HEK293 (cell line): ENCODE measurements at regions not wholly inside any gene's neighbourhood (a gene's known extent, or its start where the extent isn't known, plus 50 kb on each side); places are given as distances from the start of the nearest gene placed in this dataset.

ENCODE experiments used
- ZNF571 ChIP-seq: fragments of 450-650 bp; formaldehyde crosslinking; IDR thresholded peaks from 2 replicates; pipeline ENCODE4 v1.5.0; 2017; ENCODE audit warnings: missing biosample characterization, missing genetic modification characterization
- ZNF596 ChIP-seq: fragments of 450-650 bp; IDR thresholded peaks from 2 replicates; pipeline ENCODE4 v1.5.0; 2018; ENCODE audit warnings: missing biosample characterization, mild to moderate bottlenecking, missing genetic modification characterization, moderate library complexity
- ZNF658 ChIP-seq: fragments of 450-650 bp; formaldehyde crosslinking; IDR thresholded peaks from 2 replicates; pipeline ENCODE4; 2016; ENCODE audit warnings: missing biosample characterization, missing genetic modification characterization
- TF ChIP-seq, protein P1 (sequence below): fragments of 450-650 bp; formaldehyde crosslinking; IDR thresholded peaks from 2 replicates; pipeline ENCODE4 v1.5.1; 2016; ENCODE audit warnings: missing biosample characterization, missing genetic modification characterization
- TF ChIP-seq, protein P2 (sequence below): fragments of 450-650 bp; formaldehyde crosslinking; IDR thresholded peaks from 2 replicates; pipeline ENCODE4 v1.5.1; 2016; ENCODE audit warnings: missing biosample characterization, missing genetic modification characterization
- TF ChIP-seq, protein P3 (sequence below): fragments of 450-650 bp; formaldehyde crosslinking; IDR thresholded peaks from 2 replicates; pipeline ENCODE4 v1.5.1; 2016; ENCODE audit warnings: missing biosample characterization, missing genetic modification characterization

DNA sequence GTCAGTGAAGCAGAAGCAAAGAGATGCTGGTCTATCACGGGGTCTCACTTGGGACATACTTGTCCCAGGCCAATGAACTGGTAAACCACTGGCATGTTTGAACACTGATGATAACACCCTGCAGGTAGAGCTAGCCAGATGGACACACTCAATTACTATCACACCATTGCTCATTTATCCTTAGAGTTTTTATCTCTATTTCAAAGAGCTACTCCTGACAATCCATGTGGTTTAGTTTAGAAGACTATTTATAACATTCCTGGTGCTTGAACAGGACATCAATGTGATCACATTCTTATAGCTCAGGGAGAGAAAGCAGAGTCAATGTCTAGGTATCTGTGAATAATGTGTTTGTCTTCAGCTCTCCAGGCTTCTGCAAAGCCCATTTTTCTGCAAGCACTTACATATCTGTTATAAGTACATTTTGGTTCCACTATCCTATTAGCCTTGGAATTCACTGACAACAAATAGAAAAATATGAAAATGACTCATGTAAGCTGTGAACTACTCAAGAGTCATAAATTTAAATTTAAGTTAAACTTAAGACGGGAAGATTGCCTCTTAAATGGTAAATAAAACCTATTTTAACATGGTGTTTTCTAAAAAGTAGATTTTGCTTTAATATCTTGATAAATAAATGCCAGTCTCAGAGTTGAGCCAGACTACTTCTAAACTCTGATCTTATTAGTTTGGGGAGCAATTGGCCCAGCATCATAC lies 106.7 kb upstream of the MBL2 start:
- TF ChIP-seq, protein P1, sequence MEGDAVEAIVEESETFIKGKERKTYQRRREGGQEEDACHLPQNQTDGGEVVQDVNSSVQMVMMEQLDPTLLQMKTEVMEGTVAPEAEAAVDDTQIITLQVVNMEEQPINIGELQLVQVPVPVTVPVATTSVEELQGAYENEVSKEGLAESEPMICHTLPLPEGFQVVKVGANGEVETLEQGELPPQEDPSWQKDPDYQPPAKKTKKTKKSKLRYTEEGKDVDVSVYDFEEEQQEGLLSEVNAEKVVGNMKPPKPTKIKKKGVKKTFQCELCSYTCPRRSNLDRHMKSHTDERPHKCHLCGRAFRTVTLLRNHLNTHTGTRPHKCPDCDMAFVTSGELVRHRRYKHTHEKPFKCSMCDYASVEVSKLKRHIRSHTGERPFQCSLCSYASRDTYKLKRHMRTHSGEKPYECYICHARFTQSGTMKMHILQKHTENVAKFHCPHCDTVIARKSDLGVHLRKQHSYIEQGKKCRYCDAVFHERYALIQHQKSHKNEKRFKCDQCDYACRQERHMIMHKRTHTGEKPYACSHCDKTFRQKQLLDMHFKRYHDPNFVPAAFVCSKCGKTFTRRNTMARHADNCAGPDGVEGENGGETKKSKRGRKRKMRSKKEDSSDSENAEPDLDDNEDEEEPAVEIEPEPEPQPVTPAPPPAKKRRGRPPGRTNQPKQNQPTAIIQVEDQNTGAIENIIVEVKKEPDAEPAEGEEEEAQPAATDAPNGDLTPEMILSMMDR (tag by site-specific recombination), result no peak
- TF ChIP-seq ZNF596 (tag by site-specific recombination) (no peak), ZNF571 (tag by site-specific recombination) (no peak), ZNF658 (tag by site-specific recombination) (no peak)
- TF ChIP-seq, protein P2, sequence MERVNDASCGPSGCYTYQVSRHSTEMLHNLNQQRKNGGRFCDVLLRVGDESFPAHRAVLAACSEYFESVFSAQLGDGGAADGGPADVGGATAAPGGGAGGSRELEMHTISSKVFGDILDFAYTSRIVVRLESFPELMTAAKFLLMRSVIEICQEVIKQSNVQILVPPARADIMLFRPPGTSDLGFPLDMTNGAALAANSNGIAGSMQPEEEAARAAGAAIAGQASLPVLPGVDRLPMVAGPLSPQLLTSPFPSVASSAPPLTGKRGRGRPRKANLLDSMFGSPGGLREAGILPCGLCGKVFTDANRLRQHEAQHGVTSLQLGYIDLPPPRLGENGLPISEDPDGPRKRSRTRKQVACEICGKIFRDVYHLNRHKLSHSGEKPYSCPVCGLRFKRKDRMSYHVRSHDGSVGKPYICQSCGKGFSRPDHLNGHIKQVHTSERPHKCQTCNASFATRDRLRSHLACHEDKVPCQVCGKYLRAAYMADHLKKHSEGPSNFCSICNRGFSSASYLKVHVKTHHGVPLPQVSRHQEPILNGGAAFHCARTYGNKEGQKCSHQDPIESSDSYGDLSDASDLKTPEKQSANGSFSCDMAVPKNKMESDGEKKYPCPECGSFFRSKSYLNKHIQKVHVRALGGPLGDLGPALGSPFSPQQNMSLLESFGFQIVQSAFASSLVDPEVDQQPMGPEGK, result no peak
- TF ChIP-seq, protein P3, sequence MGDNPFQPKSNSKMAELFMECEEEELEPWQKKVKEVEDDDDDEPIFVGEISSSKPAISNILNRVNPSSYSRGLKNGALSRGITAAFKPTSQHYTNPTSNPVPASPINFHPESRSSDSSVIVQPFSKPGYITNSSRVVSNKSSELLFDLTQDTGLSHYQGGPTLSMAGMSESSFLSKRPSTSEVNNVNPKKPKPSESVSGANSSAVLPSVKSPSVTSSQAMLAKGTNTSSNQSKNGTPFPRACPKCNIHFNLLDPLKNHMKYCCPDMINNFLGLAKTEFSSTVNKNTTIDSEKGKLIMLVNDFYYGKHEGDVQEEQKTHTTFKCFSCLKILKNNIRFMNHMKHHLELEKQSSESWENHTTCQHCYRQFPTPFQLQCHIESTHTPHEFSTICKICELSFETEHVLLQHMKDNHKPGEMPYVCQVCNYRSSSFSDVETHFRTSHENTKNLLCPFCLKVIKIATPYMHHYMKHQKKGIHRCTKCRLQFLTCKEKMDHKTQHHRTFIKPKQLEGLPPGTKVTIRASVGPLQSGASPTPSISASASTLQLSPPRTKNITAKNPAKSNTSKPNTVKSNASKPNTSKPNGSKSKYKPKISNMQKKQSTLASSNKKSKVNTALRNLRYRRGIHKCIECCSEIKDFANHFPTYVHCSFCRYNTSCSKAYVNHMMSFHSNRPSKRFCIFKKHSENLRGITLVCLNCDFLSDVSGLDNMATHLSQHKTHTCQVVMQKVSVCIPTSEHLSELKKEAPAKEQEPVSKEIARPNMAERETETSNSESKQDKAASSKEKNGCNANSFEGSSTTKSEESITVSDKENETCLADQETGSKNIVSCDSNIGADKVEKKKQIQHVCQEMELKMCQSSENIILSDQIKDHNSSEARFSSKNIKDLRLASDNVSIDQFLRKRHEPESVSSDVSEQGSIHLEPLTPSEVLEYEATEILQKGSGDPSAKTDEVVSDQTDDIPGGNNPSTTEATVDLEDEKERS (tag by site-specific recombination), result no peak
